Activated T-helper 1 cell treated with anti-CD3 and anti-CD28 coated beads, Interleukin-2, amount 50 U/mL, for 16 hours (primary cell): ENCODE measurements at regions not wholly inside any gene's neighbourhood (a gene's known extent, or its start where the extent isn't known, plus 50 kb on each side); places are given as distances from the start of the nearest gene placed in this dataset.
"Not testable (repeated sequence)": the region's sequence is repeated elsewhere in the genome, so short reads cannot be mapped to it uniquely, and the experiment has no call there.

ENCODE experiments used
- DNase-seq, 2 donors: peaks; one replicate each; pipeline ENCODE4 v3.0.0-alpha.2; 2020; ENCODE audit warnings: low read depth in 1 of 2, low spot score in 1 of 2

GRCh38 chr21:43291347-43291950, 122.6 kb downstream of the CRYAA start:
- no peak for DNase-seq

DNA sequence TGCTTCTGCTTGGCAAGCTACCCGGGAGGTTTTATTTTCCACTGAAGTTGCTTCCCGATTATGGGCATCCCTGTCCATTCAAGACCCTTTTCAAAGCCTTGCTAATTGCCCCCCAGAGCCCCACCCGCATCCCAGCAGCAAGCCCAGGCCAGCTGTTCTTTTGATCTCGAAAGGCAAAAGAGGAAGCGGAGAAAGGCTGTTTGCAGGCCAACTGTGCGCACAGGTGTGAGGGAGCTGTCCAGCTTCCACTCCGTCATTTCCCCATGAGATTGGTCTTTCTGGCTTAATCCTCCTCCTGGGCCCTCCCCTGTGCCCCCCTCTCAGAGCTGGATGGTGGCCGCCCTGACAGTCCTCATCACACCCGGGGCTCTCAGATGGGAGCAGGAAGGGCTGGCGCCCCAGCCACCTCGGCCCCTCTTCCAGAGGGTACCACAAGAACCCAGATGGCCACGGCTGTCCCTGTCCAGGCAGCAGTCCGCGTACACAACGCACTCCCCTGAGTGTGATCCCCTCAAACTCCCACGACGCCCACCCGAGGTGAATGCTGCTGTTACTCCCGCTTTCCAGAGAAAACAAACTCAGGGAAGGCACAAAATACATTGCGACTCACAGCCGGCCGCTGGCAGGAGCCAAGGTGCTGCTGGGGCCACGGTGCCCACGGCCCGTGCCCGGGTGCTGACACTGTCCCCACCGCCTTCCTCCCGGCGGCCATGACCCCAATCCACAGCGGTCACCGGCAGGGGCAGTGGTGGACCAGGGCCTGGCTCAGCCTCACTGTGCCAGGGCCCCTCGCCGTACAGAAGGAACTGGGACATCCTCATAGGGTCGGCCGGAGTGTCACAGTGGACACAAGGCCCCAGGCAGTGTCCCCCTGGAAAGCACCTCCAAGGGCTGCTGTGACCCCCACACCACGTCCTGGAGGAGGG, 121.9 kb downstream of the CRYAA start:
- DNase-seq, result no peak

GRCh38 chr21:43289966-43290365, 121.2 kb downstream of the CRYAA start:
- DNase-seq, result no peak

DNA sequence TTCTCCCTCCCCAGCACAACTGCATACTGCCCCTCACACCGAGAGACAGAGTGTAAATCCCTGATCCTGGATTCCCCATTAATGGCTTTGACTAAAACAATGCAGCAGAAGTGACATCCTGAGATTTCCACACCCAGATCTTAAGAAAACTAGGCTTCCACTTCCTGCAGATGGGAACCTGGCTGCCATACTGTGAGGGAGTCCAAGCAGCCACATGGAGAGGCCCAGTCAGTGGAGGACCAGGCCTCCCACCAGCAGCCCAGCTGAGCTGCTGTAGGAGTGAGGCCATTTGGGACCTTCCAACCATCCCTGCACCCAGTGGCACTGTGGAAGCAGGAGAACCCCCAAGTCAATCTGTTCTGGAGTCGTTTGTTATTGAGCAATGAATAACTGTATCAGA, 120.6 kb downstream of the CRYAA start:
- DNase-seq, result no peak

DNA sequence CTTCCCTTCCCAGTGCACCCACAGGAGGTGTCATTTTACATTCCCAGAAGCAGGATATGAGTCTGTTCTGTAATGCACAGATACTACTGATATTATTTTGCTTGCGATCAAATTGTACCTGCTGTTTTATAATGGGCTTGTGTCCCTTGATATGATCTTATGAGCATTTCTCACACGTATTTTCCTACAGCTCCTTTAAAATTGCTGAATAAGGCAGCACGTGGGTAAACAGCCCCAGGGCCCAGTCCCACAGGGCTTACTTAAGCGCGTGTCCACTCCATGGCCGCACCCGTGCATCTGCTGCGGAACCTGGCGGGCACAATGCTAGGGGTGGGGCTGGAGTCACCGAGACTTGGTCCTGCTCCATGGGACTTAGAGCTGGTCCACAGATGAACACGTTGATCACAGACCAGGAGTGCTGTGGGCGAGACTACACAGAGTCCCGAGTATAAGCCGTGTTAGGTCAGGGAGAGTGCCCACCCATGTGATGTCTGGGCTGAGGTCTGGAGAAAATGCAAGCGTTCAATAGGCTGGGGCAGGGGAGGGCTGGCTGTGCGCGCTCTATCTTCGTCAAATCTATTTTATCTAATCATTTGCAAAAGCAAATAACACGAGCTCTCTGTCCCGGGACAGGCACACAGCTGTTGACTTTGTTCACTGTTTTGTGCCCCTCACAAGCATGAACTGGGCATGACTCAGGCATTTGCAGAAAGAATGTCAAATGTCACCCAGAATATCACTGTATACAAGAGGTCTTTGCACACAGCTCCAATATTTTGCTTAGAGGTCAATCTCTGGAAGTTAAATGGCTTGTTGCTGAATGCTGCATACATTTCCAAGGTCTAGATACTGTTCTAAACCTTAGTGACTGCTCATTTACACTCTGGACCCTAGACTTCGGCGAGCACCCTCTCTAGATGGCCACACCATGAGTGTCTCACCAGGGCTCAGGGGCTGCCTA, 119.3 kb downstream of the CRYAA start:
- no peak for DNase-seq

GRCh38 chr21:43287111-43287760, 118.4 kb downstream of the CRYAA start:
- no peak for DNase-seq

GRCh38 chr21:43286196-43286595, 117.4 kb downstream of the CRYAA start:
- no peak for DNase-seq

DNA sequence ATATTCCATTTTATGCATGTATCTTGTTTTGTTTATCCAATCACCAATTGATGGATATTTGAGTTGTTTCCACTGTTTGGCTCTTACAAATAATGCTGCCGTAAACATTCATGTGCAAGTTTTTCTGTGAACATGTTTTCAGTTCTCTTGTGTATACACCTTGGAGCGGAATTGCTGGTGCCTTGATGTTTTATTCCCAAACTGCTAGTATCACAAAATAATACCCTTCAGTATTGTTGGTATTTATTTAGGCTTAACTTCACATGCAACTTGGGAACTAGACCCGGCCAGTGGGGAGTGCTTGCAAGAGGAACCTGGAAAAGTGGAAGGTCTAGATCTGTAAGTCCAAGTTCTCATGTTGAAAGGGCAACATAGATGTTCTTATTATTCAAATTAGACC, 115.9 kb downstream of the CRYAA start:
- no peak for DNase-seq

DNA sequence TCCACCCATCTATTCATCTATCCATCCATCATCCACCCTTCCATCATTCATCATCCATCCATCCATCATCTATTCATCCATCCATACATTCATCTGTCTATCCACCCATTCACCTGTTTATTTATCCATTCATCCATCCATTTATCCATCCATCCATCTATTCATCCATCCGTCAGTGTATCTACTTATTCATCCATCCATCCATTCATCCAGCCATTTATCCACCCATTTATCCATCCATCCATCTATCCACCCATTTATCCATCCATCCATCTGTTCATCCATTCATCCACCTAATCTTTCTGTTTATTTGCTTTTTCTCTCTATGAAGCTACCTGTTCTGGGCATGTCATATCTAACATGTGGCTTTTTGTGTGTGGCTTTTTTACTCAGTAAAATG, 115.4 kb downstream of the CRYAA start:
- DNase-seq, result no peak

- not testable (repeated sequence) for DNase-seq
Measured at GRCh38 chr21:43283925-43284221, 115.1 kb downstream of the CRYAA start.

DNA sequence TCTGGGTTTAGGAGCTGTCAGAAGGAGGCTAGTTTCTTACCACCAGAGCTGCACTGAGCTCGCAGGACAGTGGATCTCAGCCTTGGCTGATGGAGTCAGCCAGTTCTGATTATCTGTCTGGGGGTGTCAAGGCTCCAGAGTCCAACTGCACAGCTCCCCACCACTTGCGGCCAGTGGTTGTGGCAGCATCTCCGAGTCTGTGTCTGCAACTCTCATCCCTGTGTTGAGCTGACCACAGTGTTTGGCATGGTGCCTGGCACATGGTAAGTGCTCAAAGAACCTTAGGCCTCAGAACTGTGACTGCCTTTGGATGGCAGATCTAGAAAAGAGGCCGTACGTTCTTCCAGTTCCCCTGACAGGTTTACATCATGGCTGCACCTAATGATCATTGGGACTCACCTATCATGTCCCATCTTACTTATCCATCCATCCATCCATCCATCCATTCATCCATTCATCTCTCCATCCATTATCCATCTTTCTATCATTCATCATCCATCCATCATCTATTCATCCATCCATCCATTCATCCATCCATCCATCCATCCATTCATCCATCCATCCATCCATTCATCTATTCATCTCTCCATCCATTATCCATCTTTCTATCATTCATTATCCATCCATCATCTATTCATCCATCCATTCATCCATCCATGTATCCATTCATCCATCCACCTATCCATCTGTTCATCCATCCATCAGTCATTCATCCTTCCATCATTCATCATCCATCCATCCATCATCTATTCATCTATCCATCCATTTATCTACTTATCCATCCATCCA, 114.5 kb downstream of the CRYAA start:
- DNase-seq, result no peak

GRCh38 chr21:43282358-43283120, 113.7 kb downstream of the CRYAA start:
- DNase-seq, result no peak

- DNase-seq, result no peak
Measured at GRCh38 chr21:43281661-43282357, 113.0 kb downstream of the CRYAA start.

GRCh38 chr21:43280949-43281633, 112.3 kb downstream of the CRYAA start:
- DNase-seq, result no peak

DNA sequence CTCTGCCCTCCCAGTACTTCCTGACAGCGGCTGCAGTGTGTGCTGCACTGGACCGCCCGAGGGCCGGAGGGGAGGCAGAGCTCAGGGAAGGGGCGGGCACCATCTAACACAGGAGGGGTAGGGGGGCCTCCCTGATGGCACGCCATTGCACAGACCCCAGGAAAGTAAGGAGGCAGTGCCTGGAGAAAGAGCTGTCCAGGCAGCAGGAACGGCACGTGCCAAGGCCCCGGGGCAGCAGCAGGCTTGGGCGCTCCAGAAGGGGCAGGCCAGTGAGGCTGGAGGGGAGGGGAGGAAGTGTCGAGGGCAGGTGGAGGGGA, 110.7 kb downstream of the CRYAA start:
- no peak for DNase-seq

DNA sequence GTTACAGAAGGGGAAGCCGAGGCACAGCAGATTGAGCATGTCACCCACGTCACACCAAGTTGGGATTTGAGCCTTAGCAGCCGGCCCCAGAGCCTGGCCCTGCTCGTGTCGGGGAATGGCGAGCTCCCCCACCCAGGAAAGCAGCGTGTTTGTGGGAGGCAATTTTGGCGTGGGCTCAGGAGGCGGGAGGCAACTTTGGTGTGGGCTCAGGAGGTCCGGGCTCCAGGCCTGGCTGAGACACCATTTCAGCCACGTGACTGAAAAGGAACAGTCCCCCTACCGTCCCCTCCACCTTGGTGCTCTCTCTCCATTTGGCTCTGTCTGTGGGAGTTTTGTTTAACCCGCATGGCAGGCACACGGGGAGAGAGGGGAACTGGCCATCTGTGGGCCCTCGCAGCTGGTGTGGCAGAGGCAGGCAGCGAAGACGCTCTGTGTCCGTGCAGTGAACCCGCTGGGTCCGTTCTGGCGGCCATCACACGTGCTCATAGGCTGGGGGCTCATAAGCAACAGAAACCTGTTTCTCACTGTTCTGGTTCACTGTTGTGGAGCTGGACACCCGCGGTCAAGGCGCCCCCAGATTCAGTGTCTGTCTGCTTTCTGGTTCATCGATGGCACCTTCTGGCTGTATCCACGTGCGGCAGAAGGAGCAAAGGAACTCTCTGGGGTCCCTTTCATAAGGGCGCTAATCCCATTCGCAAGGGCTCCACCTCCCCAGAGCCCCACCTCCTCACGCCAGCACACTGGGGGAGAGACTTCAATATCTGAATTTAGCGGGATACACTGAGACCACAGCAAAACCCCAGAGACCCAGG, 110.2 kb downstream of the CRYAA start:
- no peak for DNase-seq

GRCh38 chr21:43278359-43278758, 109.6 kb downstream of the CRYAA start:
- no peak for DNase-seq
